OCI-LY1 (cell line): ENCODE measurements at regions not wholly inside any gene's neighbourhood (a gene's known extent, or its start where the extent isn't known, plus 50 kb on each side); places are given as distances from the start of the nearest gene placed in this dataset.

ENCODE experiments used
- H2AFZ ChIP-seq: fragments of 200-600 bp; sonication (generic), shearing (Covaris generic); 2 replicates; pipeline ENCODE4 v1.6.0; 2014; ENCODE audit warnings: antibody characterized with exemption, mild to moderate bottlenecking, low read length
- H3F3A ChIP-seq: fragments of 200-600 bp; sonication (generic), shearing (Covaris generic); 2 replicates; pipeline ENCODE4 v1.6.0; 2014; ENCODE audit warnings: mild to moderate bottlenecking, antibody characterized with exemption, low read length, moderate library complexity; ENCODE audit not compliant: insufficient read depth
- H3K27ac ChIP-seq: fragments of 200-600 bp; sonication (generic); 2 replicates; pipeline ENCODE4 v1.5.1; 2014; ENCODE audit warnings: low read length, mixed run types, mild to moderate bottlenecking, low read depth; ENCODE audit not compliant: poor library complexity, severe bottlenecking
- H3K27me3 ChIP-seq: fragments of 200-600 bp; sonication (generic); 2 replicates; pipeline ENCODE4 v1.6.0; 2014; ENCODE audit warnings: antibody characterized with exemption, mild to moderate bottlenecking, low read length, moderate library complexity; ENCODE audit not compliant: insufficient read depth
- H3K36me3 ChIP-seq: fragments of 200-600 bp; sonication (generic); 2 replicates; pipeline ENCODE4 v1.6.1; 2014; ENCODE audit warnings: mild to moderate bottlenecking, antibody characterized with exemption, low read length, moderate library complexity, mixed read lengths; ENCODE audit not compliant: insufficient read depth
- H3K4me1 ChIP-seq: fragments of 200-600 bp; sonication (generic); 2 replicates; pipeline ENCODE4 v1.5.1; 2014; ENCODE audit warnings: mild to moderate bottlenecking, low read length, moderate library complexity; ENCODE audit not compliant: insufficient read depth, severe bottlenecking
- H3K4me2 ChIP-seq: fragments of 200-600 bp; sonication (generic), shearing (Covaris generic); 2 replicates; pipeline ENCODE4 v1.6.1; 2014; ENCODE audit warnings: low read length
- H3K4me3 ChIP-seq: fragments of 200-600 bp; sonication (generic); 2 replicates; pipeline ENCODE4 v1.5.1; 2014; ENCODE audit warnings: low read length, low read depth, mild to moderate bottlenecking, mixed read lengths; ENCODE audit not compliant: poor library complexity, severe bottlenecking
- H3K79me2 ChIP-seq: fragments of 200-600 bp; shearing (Covaris generic); 2 replicates; pipeline ENCODE4 v1.6.1; 2016; ENCODE audit warnings: mixed run types, low read length, mixed read lengths; ENCODE audit not compliant: insufficient read depth
- H3K9ac ChIP-seq: fragments of 200-600 bp; sonication (generic), shearing (Covaris generic); 2 replicates; pipeline ENCODE4 v1.6.1; 2014; ENCODE audit warnings: mild to moderate bottlenecking, low read length, mixed read lengths
- H3K9me2 ChIP-seq: fragments of 200-600 bp; sonication (generic), shearing (Covaris generic); 2 replicates; pipeline ENCODE4 v1.6.1; 2014; ENCODE audit warnings: low read depth, mild to moderate bottlenecking, low read length, mixed read lengths
- H3K9me3 ChIP-seq: fragments of 200-600 bp; shearing (Covaris generic); 2 replicates; pipeline ENCODE4 v1.6.1; 2014; ENCODE audit warnings: low read length, mixed read lengths
- H4K20me1 ChIP-seq: fragments of 200-600 bp; sonication (generic), shearing (Covaris generic); 2 replicates; pipeline ENCODE4 v1.6.0; 2016; ENCODE audit warnings: mild to moderate bottlenecking, low read length; ENCODE audit not compliant: insufficient read depth
- CTCF ChIP-seq: fragments of 200-600 bp; sonication (generic), shearing (Covaris generic); IDR thresholded peaks from 2 replicates; pipeline ENCODE4 v1.5.1; 2017; ENCODE audit warnings: mild to moderate bottlenecking, antibody characterized with exemption, low read length, moderate library complexity, mixed read lengths
- EZH2 ChIP-seq: fragments of 200-600 bp; sonication (generic), shearing (Covaris generic); IDR thresholded peaks from 2 replicates; pipeline ENCODE4 v1.8.0; 2017; ENCODE audit warnings: borderline replicate concordance, mixed run types, mild to moderate bottlenecking, antibody characterized with exemption, low read length, moderate library complexity, mixed read lengths

- Histone ChIP-seq H3F3A (no peaks in the 10 kb centered on the region), H3K27me3 (peaks cover 6% of the 10 kb centered on the region; the same call in 1 of the 2 replicates)
These were observed 117.8 kb downstream of the GLI2 start for GRCh38 chr2:120853306-120854013.

GRCh38 chr2:120854014-120854620, 118.4 kb downstream of the GLI2 start:
- Histone ChIP-seq H3K4me1 (no peaks in the 10 kb centered on the region), H3K4me2 (no peak overlapping the region), H3K9ac (no peak overlapping the region), H2AFZ (no peak overlapping the region), H3K36me3 (no peaks in the 10 kb centered on the region), H3K9me3 (no peaks in the 10 kb centered on the region), H3K27me3 (peaks cover 6% of the 10 kb centered on the region; the same call in 1 of the 2 replicates), H3K4me3 (no peak overlapping the region), H4K20me1 (no peaks in the 10 kb centered on the region), H3K9me2 (no peaks in the 10 kb centered on the region), H3K79me2 (no peaks in the 10 kb centered on the region), H3F3A (no peaks in the 10 kb centered on the region), H3K27ac (no peak overlapping the region)
- TF ChIP-seq CTCF (no peak), EZH2 (no peak)

More at GRCh38 chr2:120853306-120854013, 117.8 kb downstream of the GLI2 start:
- H3K9ac ChIP-seq = no peak overlapping the region
- no peak overlapping the region for H2AFZ ChIP-seq
- no peak overlapping the region for H3K4me2 ChIP-seq
- H3K4me3 ChIP-seq = no peak overlapping the region
- H3K9me2 ChIP-seq = no peaks in the 10 kb centered on the region
- H3K79me2 ChIP-seq = no peaks in the 10 kb centered on the region
- no peak overlapping the region for H3K27ac ChIP-seq
- no peaks in the 10 kb centered on the region for H4K20me1 ChIP-seq
- H3K4me1 ChIP-seq = no peaks in the 10 kb centered on the region
- no peak for TF ChIP-seq CTCF
- no peak for TF ChIP-seq EZH2
- no peaks in the 10 kb centered on the region for H3K36me3 ChIP-seq
- H3K9me3 ChIP-seq = no peaks in the 10 kb centered on the region

- TF ChIP-seq CTCF = no peak
- no peak for TF ChIP-seq EZH2
- Histone ChIP-seq H3K9me3 (no peaks in the 10 kb centered on the region), H4K20me1 (no peaks in the 10 kb centered on the region), H3K4me3 (no peak overlapping the region), H3K27me3 (peaks cover 6% of the 10 kb centered on the region; the same call in 1 of the 2 replicates), H3K9ac (no peak overlapping the region), H3K79me2 (no peaks in the 10 kb centered on the region), H3K4me1 (no peaks in the 10 kb centered on the region), H3K9me2 (no peaks in the 10 kb centered on the region), H3K36me3 (no peaks in the 10 kb centered on the region), H2AFZ (no peak overlapping the region), H3K4me2 (no peak overlapping the region), H3K27ac (no peak overlapping the region), H3F3A (no peaks in the 10 kb centered on the region)
These were observed 119.3 kb downstream of the GLI2 start for GRCh38 chr2:120854766-120855530.
